ENCODE measurements at regions not wholly inside any gene's neighbourhood (a gene's known extent, or its start where the extent isn't known, plus 50 kb on each side); places are given as distances from the start of the nearest gene placed in this dataset.

DNA sequence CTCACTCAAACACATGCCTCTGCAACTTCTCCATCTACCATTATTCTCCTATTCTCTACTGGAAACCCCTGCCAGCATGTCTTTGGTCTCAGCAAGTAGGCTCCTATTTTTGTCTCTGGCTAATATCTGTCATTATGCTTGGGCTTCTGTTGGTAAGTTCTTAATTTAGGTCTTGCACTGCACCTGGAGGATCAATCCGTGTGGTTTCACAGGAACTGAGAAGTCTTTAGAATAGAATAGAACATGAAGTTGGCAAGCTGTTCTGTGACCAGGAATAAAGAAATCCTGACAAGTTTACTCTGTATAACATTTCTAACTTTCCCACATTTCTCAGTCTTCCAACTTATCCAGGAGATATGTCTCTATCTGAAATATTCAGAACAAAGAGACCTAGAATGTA, 219.5 kb upstream of the GYPC start:
- TF ChIP-seq, protein P1, sequence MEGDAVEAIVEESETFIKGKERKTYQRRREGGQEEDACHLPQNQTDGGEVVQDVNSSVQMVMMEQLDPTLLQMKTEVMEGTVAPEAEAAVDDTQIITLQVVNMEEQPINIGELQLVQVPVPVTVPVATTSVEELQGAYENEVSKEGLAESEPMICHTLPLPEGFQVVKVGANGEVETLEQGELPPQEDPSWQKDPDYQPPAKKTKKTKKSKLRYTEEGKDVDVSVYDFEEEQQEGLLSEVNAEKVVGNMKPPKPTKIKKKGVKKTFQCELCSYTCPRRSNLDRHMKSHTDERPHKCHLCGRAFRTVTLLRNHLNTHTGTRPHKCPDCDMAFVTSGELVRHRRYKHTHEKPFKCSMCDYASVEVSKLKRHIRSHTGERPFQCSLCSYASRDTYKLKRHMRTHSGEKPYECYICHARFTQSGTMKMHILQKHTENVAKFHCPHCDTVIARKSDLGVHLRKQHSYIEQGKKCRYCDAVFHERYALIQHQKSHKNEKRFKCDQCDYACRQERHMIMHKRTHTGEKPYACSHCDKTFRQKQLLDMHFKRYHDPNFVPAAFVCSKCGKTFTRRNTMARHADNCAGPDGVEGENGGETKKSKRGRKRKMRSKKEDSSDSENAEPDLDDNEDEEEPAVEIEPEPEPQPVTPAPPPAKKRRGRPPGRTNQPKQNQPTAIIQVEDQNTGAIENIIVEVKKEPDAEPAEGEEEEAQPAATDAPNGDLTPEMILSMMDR (conservative IDR thresholded peaks at IDR 0.05; ENCODE audit: low read length), result no peak
- TF ChIP-seq EZH2phosphoT487 (IDR thresholded peaks at IDR 0.05; ENCODE audit: borderline replicate concordance), result no peak

Measured in Loucy (cell line).